COR-L47 (cell line): ENCODE measurements at regions not wholly inside any gene's neighbourhood (a gene's known extent, or its start where the extent isn't known, plus 50 kb on each side); places are given as distances from the start of the nearest gene placed in this dataset.
"Not testable (repeated sequence)": the region's sequence is repeated elsewhere in the genome, so short reads cannot be mapped to it uniquely, and the experiment has no call there.

Experiments
- DNase-seq: peaks from one replicate; lab custom pipeline; 2025; lab: John Stamatoyannopoulos, UW

DNA sequence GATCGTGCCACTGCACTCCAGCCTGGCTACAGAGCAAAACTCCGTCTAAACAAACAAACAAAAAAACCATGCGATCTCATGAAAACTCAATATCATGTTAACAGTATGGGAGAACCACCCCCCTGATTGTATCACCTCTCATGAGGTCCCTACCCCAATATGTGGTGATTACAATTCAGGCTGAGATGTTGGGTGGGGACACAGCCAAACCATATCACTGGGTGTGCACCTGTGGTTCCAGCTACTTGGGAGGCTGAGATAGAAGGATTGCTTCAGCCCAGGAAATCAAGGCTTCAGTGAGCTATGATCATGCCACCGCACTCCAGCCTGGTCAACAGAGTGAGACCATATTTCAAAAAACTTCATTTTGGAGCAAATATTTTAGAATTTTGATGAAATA is 1094.7 kb upstream of the CDH8 start:
- no peak for DNase-seq

DNA sequence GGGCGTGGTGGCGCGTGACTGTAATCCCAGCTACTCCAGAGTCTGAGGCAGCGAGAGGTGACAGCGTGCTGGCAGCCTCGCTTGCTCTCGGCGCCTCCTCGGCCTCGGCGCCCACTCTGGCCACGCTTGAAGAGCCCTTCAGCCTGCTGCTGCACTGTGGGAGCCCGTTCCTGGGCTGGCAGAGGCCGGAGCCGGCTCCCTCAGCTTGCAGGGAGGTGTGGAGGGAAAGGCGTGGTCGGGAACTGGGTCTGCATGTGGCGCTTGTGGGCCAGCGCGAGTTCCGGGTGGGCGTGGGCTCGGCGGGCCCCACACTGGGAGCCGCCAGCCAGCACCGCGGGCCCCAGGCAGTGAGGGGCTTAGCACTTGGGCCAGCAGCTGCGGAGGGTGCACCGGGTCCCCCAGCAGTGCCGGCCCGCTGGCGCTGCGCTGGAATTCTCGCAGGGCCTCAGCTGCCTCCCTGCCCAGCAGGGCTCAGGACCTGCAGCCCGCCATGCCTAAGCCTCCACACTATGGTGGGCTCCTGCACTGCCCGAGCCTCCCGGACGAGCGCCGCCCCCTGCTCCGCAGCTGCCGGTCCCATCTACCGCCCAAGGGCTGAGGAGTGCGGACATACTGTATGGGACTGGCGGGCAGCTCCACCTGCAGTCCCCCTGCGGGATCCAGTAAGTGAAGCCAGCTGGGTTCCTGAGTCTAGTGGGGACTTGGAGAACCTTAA is 1093.3 kb upstream of the CDH8 start:
- no peak for DNase-seq

DNA sequence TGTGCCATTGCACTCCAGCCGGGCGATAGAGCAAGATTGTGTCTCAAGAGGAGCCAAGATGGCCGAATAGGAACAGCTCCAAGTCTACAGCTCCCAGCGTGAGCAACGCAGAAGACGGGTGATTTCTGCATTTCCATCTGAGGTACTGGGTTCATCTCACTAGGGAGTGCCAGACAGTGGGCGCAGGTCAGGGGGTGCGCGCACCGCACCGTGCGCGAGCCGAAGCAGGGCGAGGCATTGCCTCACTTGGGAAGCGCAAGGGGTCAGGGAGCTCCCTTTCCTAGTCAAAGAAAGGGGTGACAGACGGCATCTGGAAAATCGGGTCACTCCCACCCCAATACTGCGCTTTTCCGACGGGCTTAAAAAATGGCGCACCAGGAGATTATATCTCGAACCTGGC is 1083.7 kb upstream of the CDH8 start:
- not testable (repeated sequence) for DNase-seq

- DNase-seq, result no peak
These were observed 1063.8 kb upstream of the CDH8 start for GRCh38 chr16:63100082-63100481.

DNA sequence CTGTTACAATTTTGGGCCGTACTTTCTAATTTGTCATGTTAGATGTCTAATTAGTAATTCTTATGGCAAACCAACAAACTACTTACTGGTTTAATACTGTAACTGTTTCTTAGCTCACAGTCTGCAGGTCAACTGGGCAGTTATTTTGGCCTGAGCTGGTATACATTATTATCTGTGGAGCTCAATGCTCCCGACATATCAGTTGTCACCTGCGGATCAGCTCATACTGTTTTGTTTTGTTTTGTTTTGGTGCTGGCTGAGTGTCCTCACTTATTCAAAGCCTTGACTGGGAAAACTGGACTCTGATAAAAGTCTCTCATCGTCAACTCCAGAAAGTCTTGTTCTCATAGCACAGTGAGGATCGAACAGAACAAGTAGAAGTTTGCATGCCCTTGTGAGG is 1060.6 kb upstream of the CDH8 start:
- DNase-seq, result no peak

- no peak for DNase-seq
These were observed 1056.5 kb upstream of the CDH8 start for GRCh38 chr16:63092736-63093135.

- no peak for DNase-seq
These were observed 1045.9 kb upstream of the CDH8 start for GRCh38 chr16:63082101-63082500.

- DNase-seq, result no peak
These were observed 1044.5 kb upstream of the CDH8 start for GRCh38 chr16:63080746-63081145.

- no peak for DNase-seq
These were observed 1032.8 kb upstream of the CDH8 start for GRCh38 chr16:63069047-63069446.

DNA sequence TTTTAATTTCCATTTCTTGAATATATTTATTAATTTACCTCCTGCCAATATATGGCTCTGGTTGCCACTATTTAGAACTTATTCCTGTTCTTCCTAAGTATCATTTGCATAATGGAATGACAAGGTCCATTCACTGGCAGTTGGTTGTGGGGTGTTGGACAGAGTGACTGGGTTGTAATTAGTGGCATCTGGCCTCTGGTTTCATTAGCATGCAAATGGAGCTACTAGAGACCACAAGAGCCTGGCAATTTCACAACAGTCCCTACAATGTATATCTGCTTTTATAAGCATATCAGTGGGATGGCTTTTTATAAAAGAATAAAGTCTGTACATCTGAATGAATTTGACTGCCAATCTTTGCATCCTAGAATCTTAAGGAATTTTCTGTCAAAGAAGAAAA is 1030.9 kb upstream of the CDH8 start:
- DNase-seq, result no peak

DNA sequence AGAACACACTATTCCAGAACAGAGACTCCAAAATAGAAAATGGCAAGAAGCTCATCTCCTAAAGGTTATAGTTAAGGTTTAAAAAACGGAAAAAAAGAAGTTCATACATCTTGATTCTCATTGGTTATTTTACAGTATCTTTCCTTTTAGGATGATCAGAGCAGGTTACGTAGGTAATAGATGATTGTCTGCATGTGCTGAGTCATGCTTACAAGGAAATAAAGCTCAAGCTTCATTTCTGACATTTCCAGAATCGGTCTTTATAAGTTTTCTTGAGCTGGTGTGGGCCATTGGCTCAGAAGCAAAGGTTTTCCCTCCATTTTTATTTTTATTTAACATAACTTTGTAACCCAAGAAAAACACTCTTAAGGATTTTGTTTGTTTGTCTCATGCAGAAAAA is 1030.3 kb upstream of the CDH8 start:
- DNase-seq, result no peak

DNA sequence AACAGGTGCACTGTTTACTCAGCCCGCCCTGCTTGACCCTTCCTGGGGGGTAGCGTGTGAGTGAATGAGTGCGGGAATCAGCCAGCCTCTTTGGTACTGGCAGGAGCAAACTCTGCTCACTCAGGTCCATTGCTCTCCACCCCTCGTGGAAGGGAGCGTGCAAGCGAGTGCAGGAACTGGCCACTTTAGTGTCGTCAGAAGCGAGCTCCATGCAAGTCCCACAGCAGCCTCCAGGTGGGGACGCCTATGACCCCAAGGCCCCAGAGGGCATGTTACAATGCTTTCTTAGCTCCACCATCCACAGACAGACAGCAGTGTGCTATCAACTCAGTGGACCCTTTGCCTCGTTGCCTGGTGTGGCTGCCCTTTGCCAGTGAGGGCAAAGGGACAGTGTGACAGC is 1025.1 kb upstream of the CDH8 start:
- no peak for DNase-seq

GRCh38 chr16:63059676-63060075 is 1023.4 kb upstream of the CDH8 start:
- DNase-seq, result no peak

GRCh38 chr16:63057341-63057740 is 1021.1 kb upstream of the CDH8 start:
- DNase-seq, result no peak

- no peak for DNase-seq
These were observed 1014.2 kb upstream of the CDH8 start for GRCh38 chr16:63050391-63050790.

- DNase-seq, result no peak
These were observed 1002.3 kb upstream of the CDH8 start for GRCh38 chr16:63038397-63039106.

DNA sequence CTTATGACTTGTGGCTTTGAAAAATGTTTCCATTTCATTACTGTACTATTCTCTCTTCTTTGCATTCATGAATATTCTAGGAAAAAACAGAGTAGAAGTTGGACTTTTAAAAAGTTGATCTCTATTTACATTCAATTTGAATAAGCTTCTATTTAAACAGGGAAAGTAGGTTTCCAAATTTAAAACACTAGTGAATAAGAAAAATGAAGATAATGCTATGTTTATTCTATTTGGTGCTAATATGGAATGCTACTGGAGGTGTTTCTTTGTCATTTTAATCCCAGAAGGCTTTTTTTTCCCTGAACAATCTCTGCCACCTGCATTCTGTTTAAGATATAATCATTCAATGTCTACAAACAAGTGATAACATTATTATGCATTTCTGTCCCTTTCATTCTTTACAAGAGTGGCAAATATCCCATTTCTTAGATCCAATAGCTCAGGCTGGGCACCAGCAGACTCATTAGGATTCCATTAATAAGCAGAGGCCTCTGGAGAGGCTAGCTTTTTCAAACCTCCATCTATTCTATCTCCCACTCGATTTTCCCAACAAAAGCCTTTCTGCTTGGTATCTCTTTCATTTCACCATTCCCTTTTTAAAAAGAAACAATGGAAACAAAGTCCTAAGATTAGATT is 1001.6 kb upstream of the CDH8 start:
- no peak for DNase-seq

DNA sequence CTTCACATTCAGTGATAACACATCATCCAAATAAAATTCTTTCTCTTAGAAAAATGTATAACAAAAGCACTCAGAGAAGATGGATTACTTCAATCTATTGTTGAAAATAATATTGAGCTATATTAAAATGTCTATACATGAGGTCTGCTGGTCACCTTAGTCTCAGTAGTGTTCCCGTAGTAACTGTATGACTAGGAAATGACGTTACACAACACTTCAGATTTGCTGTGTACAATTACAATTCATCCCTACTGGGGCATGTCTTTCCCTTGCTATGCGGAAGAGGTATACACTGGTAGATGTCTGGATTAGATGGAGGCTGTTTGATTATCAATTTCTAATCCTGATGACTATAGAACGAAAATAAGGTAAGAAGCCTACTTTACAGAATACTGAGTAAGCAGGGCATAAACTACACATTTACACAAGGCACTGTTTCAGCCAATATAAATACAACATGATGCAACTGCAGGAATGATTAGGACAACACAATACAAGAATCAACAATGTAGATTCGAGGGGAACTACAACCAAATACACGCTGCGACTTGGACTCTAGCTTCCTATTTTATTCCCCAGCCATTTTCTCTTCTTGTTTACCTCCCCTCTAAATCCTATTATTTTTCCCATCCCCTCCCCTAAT is 982.5 kb upstream of the CDH8 start:
- no peak for DNase-seq

- no peak for DNase-seq
These were observed 972.5 kb upstream of the CDH8 start for GRCh38 chr16:63008688-63009087.

- DNase-seq, result peak; percentile 28
These were observed 969.1 kb upstream of the CDH8 start for GRCh38 chr16:63005356-63005755.

- DNase-seq, result no peak
These were observed 953.2 kb upstream of the CDH8 start for GRCh38 chr16:62989480-62989879.

DNA sequence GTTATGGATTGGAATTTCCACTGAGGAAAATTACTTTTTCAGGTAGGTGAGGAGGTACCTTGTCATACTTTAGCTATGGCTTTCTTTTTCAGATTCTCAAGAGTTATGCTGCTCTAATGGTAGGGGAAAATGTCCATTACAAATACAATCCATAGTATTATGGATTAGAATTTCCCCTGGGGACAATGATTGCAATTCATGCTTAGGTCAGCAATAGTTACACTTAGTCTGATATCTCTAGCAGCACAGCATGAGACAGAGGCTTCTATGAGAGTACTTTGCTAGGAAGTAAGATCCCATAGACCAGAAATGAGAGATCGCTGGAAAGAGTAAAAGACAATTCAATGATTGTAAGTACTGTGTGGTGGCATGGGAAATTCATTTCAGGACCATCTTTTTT is 949.5 kb upstream of the CDH8 start:
- no peak for DNase-seq

GRCh38 chr16:62978451-62978850 is 942.2 kb upstream of the CDH8 start:
- no peak for DNase-seq
